H1 (cell line): ENCODE measurements at regions not wholly inside any gene's neighbourhood (a gene's known extent, or its start where the extent isn't known, plus 50 kb on each side); places are given as distances from the start of the nearest gene placed in this dataset.

Experiments used
- CTCF ChIA-PET: fragments of 300-600 bp; sonication (Branson Sonifier 250); formaldehyde crosslinking; loops from one replicate; lab custom pipeline; 2021; ENCODE audit not compliant: partially characterized antibody; lab: Charles Lee
- POLR2A ChIA-PET: fragments of 300-600 bp; sonication (Branson Sonifier 250); formaldehyde crosslinking; loops from one replicate; lab custom pipeline; 2021; ENCODE audit warnings: inconsistent platforms; ENCODE audit not compliant: partially characterized antibody; lab: Charles Lee
- DNase-seq, 2 experiments: peaks; one replicate each; pipeline versions ENCODE4 v3.0.0 to v3.0.0-alpha.2; 2010 to 2022; ENCODE audit warnings: low spot score in 2 of 2, low read depth in 1 of 2, mixed read lengths in 1 of 2
- FAIRE-seq: peaks from 2 replicates; lab custom pipeline; 2011; peaks lifted over from hg19 to GRCh38; lab: Jason Lieb, UNC
- H2AFZ ChIP-seq: 2 replicates; pipeline ENCODE4 v1.8.1; 2012; ENCODE audit warnings: low read length, inconsistent platforms
- H2AK5ac ChIP-seq: 2 replicates; pipeline ENCODE4 v1.6.1; 2013; ENCODE audit warnings: low read depth, low read length
- H2BK120ac ChIP-seq: replicated peaks from 2 replicates; pipeline ENCODE3; 2013; ENCODE audit warnings: low read depth, low read length, inconsistent platforms
- H2BK12ac ChIP-seq: 2 replicates; pipeline ENCODE4 v1.6.1; 2013; ENCODE audit warnings: low read depth, low read length
- H2BK15ac ChIP-seq: 2 replicates; pipeline ENCODE4 v1.6.1; 2013; ENCODE audit warnings: low read length
- H2BK20ac ChIP-seq: 2 replicates; pipeline ENCODE4 v1.6.1; 2013; ENCODE audit warnings: low read length
- H2BK5ac ChIP-seq: 2 replicates; pipeline ENCODE4 v1.6.1; 2013; ENCODE audit warnings: low read depth, low read length
- H3K14ac ChIP-seq: 2 replicates; pipeline ENCODE4 v1.6.1; 2013; ENCODE audit warnings: inconsistent platforms; ENCODE audit not compliant: insufficient read length
- H3K18ac ChIP-seq: 2 replicates; pipeline ENCODE4 v1.6.1; 2013; ENCODE audit warnings: low read length; ENCODE audit errors: extremely low read depth
- H3K23ac ChIP-seq: 2 replicates; pipeline ENCODE4 v1.6.1; 2013; ENCODE audit warnings: inconsistent platforms; ENCODE audit not compliant: insufficient read length
- H3K23me2 ChIP-seq: 2 replicates; pipeline ENCODE4 v1.6.1; 2013; ENCODE audit warnings: low read depth, low read length
- H3K27ac ChIP-seq: 2 replicates; pipeline ENCODE4 v1.6.1; 2011; ENCODE audit warnings: low read depth, low read length, inconsistent platforms
- H3K27me3 ChIP-seq, 4 experiments: replicated peaks in 1 of 4; 1 replicate in 1 of 4; 2 replicates in 3 of 4; pipeline versions ENCODE4 v1.6.1 to v1.8.1; 2011 to 2013; ENCODE audit warnings: low read length in 3 of 4, mild to moderate bottlenecking in 3 of 4, inconsistent platforms in 2 of 4, mixed read lengths in 2 of 4, moderate library complexity in 1 of 4; ENCODE audit not compliant: control insufficient read depth in 3 of 4, insufficient read depth in 3 of 4; ENCODE audit errors: extremely low read depth in 1 of 4
- H3K36me3 ChIP-seq, 4 experiments: 2 replicates each; pipeline versions ENCODE4 v1.6.1 to v1.8.1; 2011 to 2013; ENCODE audit warnings: mild to moderate bottlenecking in 4 of 4, low read length in 3 of 4, moderate library complexity in 2 of 4, control low read depth in 1 of 4, inconsistent platforms in 1 of 4; ENCODE audit not compliant: insufficient read depth in 4 of 4, control insufficient read depth in 2 of 4
- H3K4ac ChIP-seq: replicated peaks from 2 replicates; pipeline ENCODE3; 2013; ENCODE audit warnings: low read length, low read depth, mixed read lengths, inconsistent platforms; ENCODE audit not compliant: insufficient read length
- H3K4me1 ChIP-seq, 4 experiments: replicated peaks in 1 of 4; 1 replicate in 1 of 4; 2 replicates in 3 of 4; pipeline versions ENCODE4 v1.6.1 to v1.8.1; 2011 to 2013; ENCODE audit warnings: low read length in 3 of 4, inconsistent platforms in 2 of 4, mixed read lengths in 1 of 4; ENCODE audit not compliant: insufficient read depth in 4 of 4, control insufficient read depth in 3 of 4
- H3K4me2 ChIP-seq, 2 experiments: 2 replicates each; pipeline versions ENCODE4 v1.6.1 to v1.8.1; 2011 to 2013; ENCODE audit warnings: low read depth in 2 of 2, low read length in 2 of 2, control low read depth in 1 of 2, inconsistent platforms in 1 of 2, mild to moderate bottlenecking in 1 of 2; ENCODE audit not compliant: insufficient read depth in 1 of 2
- H3K4me3 ChIP-seq, 4 experiments: fragments of 200-600, 300-600 bp in 1 of 4; sonication (generic), shearing (Covaris generic), sonication (Bioruptor Twin) in 1 of 4; 2 replicates each; pipeline versions ENCODE4 v1.5.1 to v1.8.1; 2011 to 2016; ENCODE audit warnings: low read length in 4 of 4, low read depth in 3 of 4, control low read depth in 2 of 4, inconsistent platforms in 2 of 4, mild to moderate bottlenecking in 2 of 4, mixed read lengths in 1 of 4, moderate library complexity in 1 of 4; ENCODE audit not compliant: insufficient read depth in 2 of 4; ENCODE audit errors: extremely low read depth in 1 of 4
- H3K56ac ChIP-seq: replicated peaks from 2 replicates; pipeline ENCODE3; 2013; ENCODE audit warnings: low read depth, mild to moderate bottlenecking, mixed read lengths, low read length, inconsistent platforms; ENCODE audit not compliant: insufficient read length
- H3K79me1 ChIP-seq: 2 replicates; pipeline ENCODE4 v1.6.1; 2013; ENCODE audit warnings: low read depth, low read length, control low read depth
- H3K79me2 ChIP-seq, 2 experiments: 2 replicates each; pipeline versions ENCODE4 v1.6.1 to v1.8.1; 2012 to 2013; ENCODE audit warnings: low read length in 2 of 2, mild to moderate bottlenecking in 2 of 2, inconsistent platforms in 1 of 2; ENCODE audit not compliant: insufficient read depth in 2 of 2, control insufficient read depth in 1 of 2
- H3K9ac ChIP-seq, 4 experiments: replicated peaks in 1 of 4; 1 replicate in 1 of 4; 2 replicates in 3 of 4; pipeline versions ENCODE4 v1.6.1 to v1.8.1; 2011 to 2013; ENCODE audit warnings: low read depth in 3 of 4, low read length in 3 of 4, control low read depth in 2 of 4, mild to moderate bottlenecking in 2 of 4, moderate library complexity in 2 of 4, inconsistent platforms in 1 of 4; ENCODE audit errors: extremely low read depth in 1 of 4
- H3K9me3 ChIP-seq, 2 experiments: 2 replicates each; pipeline versions ENCODE4 v1.6.1 to v1.8.1; 2012 to 2013; ENCODE audit warnings: mild to moderate bottlenecking in 2 of 2, moderate library complexity in 2 of 2, control low read depth in 1 of 2, inconsistent platforms in 1 of 2, low read depth in 1 of 2, low read length in 1 of 2, mixed read lengths in 1 of 2; ENCODE audit not compliant: insufficient read depth in 2 of 2
- H4K20me1 ChIP-seq, 2 experiments: replicated peaks in 1 of 2; 2 replicates each; pipeline versions ENCODE3 to v1.8.1; 2011 to 2013; ENCODE audit warnings: inconsistent platforms in 2 of 2, low read length in 2 of 2, mild to moderate bottlenecking in 1 of 2; ENCODE audit not compliant: insufficient read depth in 2 of 2, control insufficient read depth in 1 of 2
- H4K5ac ChIP-seq: 2 replicates; pipeline ENCODE4 v1.6.1; 2013; ENCODE audit warnings: low read length, low read depth, mixed read lengths, inconsistent platforms; ENCODE audit not compliant: insufficient read length
- H4K8ac ChIP-seq: 2 replicates; pipeline ENCODE4 v1.8.0; 2013; ENCODE audit warnings: mild to moderate bottlenecking, moderate library complexity, low read length, inconsistent platforms; ENCODE audit not compliant: insufficient read depth; ENCODE audit errors: extremely low read depth
- H4K91ac ChIP-seq: replicated peaks from 2 replicates; pipeline ENCODE3; 2013; ENCODE audit warnings: low read length, mixed read lengths, inconsistent platforms; ENCODE audit not compliant: insufficient read length
- BACH1 ChIP-seq: IDR thresholded peaks from 2 replicates; pipeline ENCODE4 v1.6.1; 2012; ENCODE audit warnings: low read length, improper control_type of control experiment
- CHD1 ChIP-seq: IDR thresholded peaks from 2 replicates; pipeline ENCODE4 v1.6.1; 2012; ENCODE audit warnings: low read depth, low read length, improper control_type of control experiment
- CHD2 ChIP-seq: IDR thresholded peaks from 2 replicates; pipeline ENCODE4 v1.6.1; 2012; ENCODE audit warnings: low read length, improper control_type of control experiment
- CREB1 ChIP-seq: IDR thresholded peaks from 2 replicates; pipeline ENCODE4 v1.6.1; 2012; ENCODE audit warnings: inconsistent platforms
- CTBP2 ChIP-seq: IDR thresholded peaks from 2 replicates; pipeline ENCODE4 v1.7.0; 2011; ENCODE audit warnings: borderline replicate concordance, mild to moderate bottlenecking, moderate library complexity, mixed read lengths, low read length; ENCODE audit not compliant: insufficient read depth, insufficient read length
- HDAC2 ChIP-seq, 2 experiments: fragments of 300-600 bp in 1 of 2; sonication (generic) in 1 of 2; IDR thresholded peaks; 2 replicates each; pipeline ENCODE4 v1.6.1; 2011 to 2012; ENCODE audit warnings: low read depth in 2 of 2, low read length in 2 of 2, mild to moderate bottlenecking in 2 of 2, moderate library complexity in 2 of 2, borderline replicate concordance in 1 of 2, inconsistent platforms in 1 of 2
- POU5F1 ChIP-seq: IDR thresholded peaks from 2 replicates; pipeline ENCODE4 v1.6.1; 2011; ENCODE audit warnings: low read depth, mild to moderate bottlenecking, low read length, moderate library complexity
- RFX5 ChIP-seq: IDR thresholded peaks from 2 replicates; pipeline ENCODE4 v1.6.1; 2011; ENCODE audit warnings: low read depth, low read length, improper control_type of control experiment, borderline replicate concordance
- SIX5 ChIP-seq: IDR thresholded peaks from 2 replicates; pipeline ENCODE4 v1.6.1; 2011; ENCODE audit warnings: mild to moderate bottlenecking, low read depth, low read length
- TAF1 ChIP-seq: IDR thresholded peaks from 2 replicates; pipeline ENCODE4 v1.6.1; 2011; ENCODE audit warnings: mild to moderate bottlenecking, low read depth, low read length
- TEAD4 ChIP-seq: IDR thresholded peaks from 2 replicates; pipeline ENCODE4 v1.6.1; 2012; ENCODE audit warnings: low read depth, low read length, inconsistent platforms, mixed read lengths
- WGBS, 2 experiments: shearing (Covaris generic) in 1 of 2; methylation state at CpG; one replicate each; pipeline versions ENCODE4 v1.1.6 to v1.1.7; 2013 to 2015; ENCODE audit warnings: low lambda C conversion rate in 2 of 2, mixed read lengths in 2 of 2, inconsistent platforms in 1 of 2, low coverage in 1 of 2, missing lambda C conversion rate in 1 of 2; ENCODE audit not compliant: insufficient replicate concordance in 2 of 2, insufficient coverage in 1 of 2, insufficient read length in 1 of 2; ENCODE audit errors: extremely low coverage in 1 of 2, missing lambda C conversion rate in 1 of 2; 5-methylcytosine and 5-hydroxymethylcytosine counted together

DNA sequence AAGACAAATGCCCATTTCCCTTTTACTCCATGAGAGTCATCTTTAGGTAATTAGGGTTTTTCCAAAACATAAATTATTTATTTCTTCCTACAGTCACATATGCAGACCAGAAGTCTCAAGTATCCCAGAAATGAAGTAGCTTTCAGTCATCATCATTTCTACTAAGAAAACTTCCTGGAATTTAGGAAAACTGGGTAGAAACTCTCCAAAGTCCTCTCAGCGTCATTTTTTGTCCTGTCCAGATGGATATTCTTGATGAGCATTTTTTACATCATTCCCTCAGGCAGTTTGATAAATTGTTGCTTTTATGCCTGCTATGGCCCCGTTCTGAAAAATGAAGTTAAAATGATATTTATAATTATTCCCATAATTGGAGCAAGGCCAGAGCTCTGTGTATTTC lies 93.9 kb upstream of the DCN start:
- WGBS, 2 experiments: 86% methylated on average over 2 of the region's 2 CpGs; no CpG with 5 or more reads in 1 of the 2 experiments
- TF ChIP-seq BACH1 (no peak), RFX5 (no peak), POU5F1 (no peak), CHD1 (no peak), SIX5 (no peak), HDAC2 (IDR thresholded peaks at IDR 0.05; ENCODE audit: borderline replicate concordance in 1 of 2, low read depth in 2 of 2, low read length in 2 of 2) (no peak), CHD2 (no peak), CTBP2 (no peak), TAF1 (no peak), CREB1 (no peak), TEAD4 (no peak)

More for the DNA sequence above, 93.9 kb upstream of the DCN start:
- DNase-seq: no peak
- H3K4me2 ChIP-seq: no peak overlapping the region
- no peaks in the 10 kb centered on the region for H4K20me1 ChIP-seq
- CTCF ChIA-PET: interaction anchor here (1.1 to 1.6 kb wide), 2 partner anchors 48 to 323 kb away, joined by 3 to 4 read pairs; no protein-coding TSS in a partner anchor
- no peaks in the 10 kb centered on the region for H3K79me1 ChIP-seq
- no peaks in the 10 kb centered on the region for H3K36me3 ChIP-seq
- peaks cover 2 to 19% (median 4%) of the 10 kb centered on the region in 4 experiments; a peak in 6 of 7 replicates for H3K4me1 ChIP-seq
- H3K56ac ChIP-seq: no peak overlapping the region
- H3K79me2 ChIP-seq: no peaks in the 10 kb centered on the region
- no peak overlapping the region for H4K5ac ChIP-seq
- H3K27me3 ChIP-seq: no peaks in the 10 kb centered on the region
- H3K14ac ChIP-seq: no peak overlapping the region
- H3K4ac ChIP-seq: no peak overlapping the region
- H2BK5ac ChIP-seq: no peak overlapping the region
- peaks cover 2% of the 10 kb centered on the region; the same call in 1 of the 2 replicates for H3K23me2 ChIP-seq
- no peak overlapping the region for H2BK20ac ChIP-seq
- no peak overlapping the region for H4K8ac ChIP-seq
- H2BK12ac ChIP-seq: no peak overlapping the region
- no peak overlapping the region for H2AK5ac ChIP-seq
- H2BK120ac ChIP-seq: no peak overlapping the region
- no peak overlapping the region for H3K4me3 ChIP-seq
- no peak overlapping the region for H3K18ac ChIP-seq
- no peak overlapping the region for H4K91ac ChIP-seq
- no peak overlapping the region for H3K23ac ChIP-seq
- no peaks in the 10 kb centered on the region for H3K9me3 ChIP-seq
- no peak for FAIRE-seq
- no peak overlapping the region for H2AFZ ChIP-seq
- POLR2A ChIA-PET: no interaction called here
- H2BK15ac ChIP-seq: no peak overlapping the region
- no peak overlapping the region for H3K9ac ChIP-seq
- no peak overlapping the region for H3K27ac ChIP-seq
